Gastrocnemius medialis (tissue), 4 donors: ENCODE measurements at regions not wholly inside any gene's neighbourhood (a gene's known extent, or its start where the extent isn't known, plus 50 kb on each side); places are given as distances from the start of the nearest gene placed in this dataset.

Experiments used
- POLR2A ChIP-seq, 2 donors: fragments of 450-650 bp; IDR thresholded peaks; one replicate each; pipeline ENCODE4 v1.6.1; 2017; ENCODE audit warnings: antibody characterized with exemption in 2 of 2, mild to moderate bottlenecking in 2 of 2, moderate library complexity in 2 of 2
- TF ChIP-seq, protein P1 (sequence below), 5 experiments: fragments of 450-650 bp in 3 of 5; fragments of 200-600 bp in 2 of 5; sonication (generic) in 2 of 5; IDR thresholded peaks in 4 of 5; conservative IDR thresholded peaks in 1 of 5; 1 replicate in 4 of 5; 2 replicates in 1 of 5; pipeline ENCODE4 v1.5.1; 2016 to 2019; ENCODE audit warnings: antibody characterized with exemption in 5 of 5, mild to moderate bottlenecking in 3 of 5, moderate library complexity in 3 of 5

DNA sequence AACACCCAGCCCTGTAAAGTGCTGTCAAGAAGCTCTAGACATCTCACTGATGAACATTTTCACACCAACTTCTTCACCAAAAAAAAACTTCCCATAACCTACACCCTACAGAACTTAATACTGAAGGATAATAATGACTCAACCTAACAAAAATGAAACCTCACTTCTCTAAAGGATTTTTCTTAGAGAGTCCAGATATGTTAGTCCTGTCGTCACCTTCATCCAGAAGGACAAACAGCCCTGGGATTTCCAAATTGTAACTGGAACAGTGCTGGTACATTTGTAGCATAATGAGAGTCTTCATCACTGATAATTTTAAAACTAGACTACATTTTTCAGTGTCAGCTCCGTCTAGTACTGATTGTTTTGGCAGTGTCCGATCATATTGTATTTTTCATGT, 528.6 kb upstream of the CELF2 start:
- TF ChIP-seq, protein P1, sequence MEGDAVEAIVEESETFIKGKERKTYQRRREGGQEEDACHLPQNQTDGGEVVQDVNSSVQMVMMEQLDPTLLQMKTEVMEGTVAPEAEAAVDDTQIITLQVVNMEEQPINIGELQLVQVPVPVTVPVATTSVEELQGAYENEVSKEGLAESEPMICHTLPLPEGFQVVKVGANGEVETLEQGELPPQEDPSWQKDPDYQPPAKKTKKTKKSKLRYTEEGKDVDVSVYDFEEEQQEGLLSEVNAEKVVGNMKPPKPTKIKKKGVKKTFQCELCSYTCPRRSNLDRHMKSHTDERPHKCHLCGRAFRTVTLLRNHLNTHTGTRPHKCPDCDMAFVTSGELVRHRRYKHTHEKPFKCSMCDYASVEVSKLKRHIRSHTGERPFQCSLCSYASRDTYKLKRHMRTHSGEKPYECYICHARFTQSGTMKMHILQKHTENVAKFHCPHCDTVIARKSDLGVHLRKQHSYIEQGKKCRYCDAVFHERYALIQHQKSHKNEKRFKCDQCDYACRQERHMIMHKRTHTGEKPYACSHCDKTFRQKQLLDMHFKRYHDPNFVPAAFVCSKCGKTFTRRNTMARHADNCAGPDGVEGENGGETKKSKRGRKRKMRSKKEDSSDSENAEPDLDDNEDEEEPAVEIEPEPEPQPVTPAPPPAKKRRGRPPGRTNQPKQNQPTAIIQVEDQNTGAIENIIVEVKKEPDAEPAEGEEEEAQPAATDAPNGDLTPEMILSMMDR (IDR thresholded peaks at IDR 0.05 in 4 of 5, conservative IDR thresholded peaks at IDR 0.05 in 1 of 5) = no peak
- no peak for TF ChIP-seq POLR2A (IDR thresholded peaks at IDR 0.05)
